Activated CD8-positive, alpha-beta memory T cell treated with anti-CD3 and anti-CD28 coated beads, Interleukin-2, amount 50 U/mL, for 1 hour (primary cell): ENCODE measurements at regions not wholly inside any gene's neighbourhood (a gene's known extent, or its start where the extent isn't known, plus 50 kb on each side); places are given as distances from the start of the nearest gene placed in this dataset.

ENCODE experiments used
- DNase-seq: peaks from one replicate; pipeline ENCODE4 v3.0.0-alpha.2; 2020; ENCODE audit errors: extremely low read depth

- DNase-seq, result no peak
Observed at GRCh38 chr3:178446059-178446458, 90.2 kb upstream of the KCNMB2 start.

- DNase-seq, result no peak
Observed at GRCh38 chr3:178450476-178450875, 85.8 kb upstream of the KCNMB2 start.

GRCh38 chr3:178451799-178452198 is 84.4 kb upstream of the KCNMB2 start:
- no peak for DNase-seq

DNA sequence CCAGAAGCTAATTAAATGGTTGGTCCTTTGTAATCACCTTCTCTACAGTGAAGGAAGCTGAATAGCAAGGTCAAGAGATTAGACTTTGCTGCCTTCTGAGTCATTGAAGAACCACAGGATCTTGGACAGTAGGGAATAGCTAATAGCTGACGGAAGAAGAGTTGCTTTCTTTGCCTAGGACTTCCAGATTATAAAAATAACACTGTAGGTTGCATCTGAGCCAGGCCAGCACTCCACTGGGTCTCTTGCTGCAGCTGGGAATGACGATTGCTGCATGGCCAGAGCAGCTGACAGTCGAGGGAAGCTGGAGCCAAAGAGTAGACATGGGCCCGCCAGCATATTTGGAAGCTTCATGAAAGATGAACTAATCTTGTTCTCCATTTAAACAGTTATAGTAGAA is 81.5 kb upstream of the KCNMB2 start:
- DNase-seq, result no peak

DNA sequence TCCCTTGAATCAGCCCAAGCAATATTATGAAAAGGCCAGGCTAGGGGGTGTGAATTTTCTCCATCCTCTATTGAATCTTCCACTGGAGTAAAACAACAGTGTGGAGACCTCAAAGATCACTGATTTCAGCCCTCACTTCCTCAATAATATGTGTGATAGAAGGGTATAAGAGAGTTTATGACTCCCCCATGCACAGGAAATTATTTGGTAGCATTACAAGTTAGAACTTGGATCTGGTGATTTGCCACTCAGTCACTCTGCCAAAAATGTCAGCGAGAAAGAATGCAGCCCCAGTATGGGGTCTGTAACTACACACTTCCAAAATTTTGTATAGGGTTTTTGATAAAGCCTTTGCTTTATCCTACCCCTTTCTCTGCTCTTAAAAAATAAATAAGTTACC is 81.0 kb upstream of the KCNMB2 start:
- no peak for DNase-seq

DNA sequence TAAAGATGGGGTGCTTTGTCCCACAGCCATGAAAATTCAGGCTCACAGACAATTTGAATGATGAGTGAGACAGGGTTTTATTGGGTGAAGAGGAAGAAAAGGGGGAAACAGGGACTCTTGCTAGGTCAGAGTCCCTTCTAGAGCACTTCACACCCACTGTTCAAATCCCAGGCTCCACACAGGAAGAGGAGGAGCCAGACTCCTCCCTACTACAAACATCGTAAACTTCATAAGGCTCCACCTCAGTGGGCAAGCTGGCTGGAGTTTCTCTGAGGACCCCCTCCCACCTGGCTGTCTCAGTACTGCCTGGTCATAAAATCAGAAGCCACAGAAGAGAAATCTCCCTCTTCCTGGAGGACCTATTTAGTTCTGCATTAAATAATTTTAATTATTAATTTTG is 80.3 kb upstream of the KCNMB2 start:
- DNase-seq, result no peak

GRCh38 chr3:178456621-178457285 is 79.5 kb upstream of the KCNMB2 start:
- no peak for DNase-seq

DNA sequence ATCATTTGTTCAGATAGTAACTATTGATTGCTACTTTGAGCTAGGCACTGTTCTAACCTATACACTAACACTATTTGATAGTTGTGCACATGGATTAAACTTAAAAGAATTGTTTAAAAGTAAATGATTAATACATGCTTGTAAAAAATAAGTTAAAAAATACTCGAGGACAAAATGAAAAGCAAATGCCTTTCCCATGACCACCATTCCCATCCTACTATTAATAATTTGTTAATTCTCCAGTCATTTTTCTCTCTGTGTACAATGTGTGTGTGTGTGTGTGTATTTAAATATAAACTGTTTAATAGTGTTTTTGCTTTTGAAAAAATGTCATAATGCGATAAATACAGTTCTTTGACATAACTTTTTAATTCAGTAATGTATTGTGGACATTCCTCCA is 78.7 kb upstream of the KCNMB2 start:
- no peak for DNase-seq

- DNase-seq, result no peak
Observed at GRCh38 chr3:178458313-178459037, 77.8 kb upstream of the KCNMB2 start.

GRCh38 chr3:178459038-178459410 is 77.2 kb upstream of the KCNMB2 start:
- DNase-seq, result no peak

- DNase-seq, result no peak
Observed at GRCh38 chr3:178465260-178466180, 70.7 kb upstream of the KCNMB2 start.

- DNase-seq, result no peak
Observed at GRCh38 chr3:178472941-178473340, 63.3 kb upstream of the KCNMB2 start.

DNA sequence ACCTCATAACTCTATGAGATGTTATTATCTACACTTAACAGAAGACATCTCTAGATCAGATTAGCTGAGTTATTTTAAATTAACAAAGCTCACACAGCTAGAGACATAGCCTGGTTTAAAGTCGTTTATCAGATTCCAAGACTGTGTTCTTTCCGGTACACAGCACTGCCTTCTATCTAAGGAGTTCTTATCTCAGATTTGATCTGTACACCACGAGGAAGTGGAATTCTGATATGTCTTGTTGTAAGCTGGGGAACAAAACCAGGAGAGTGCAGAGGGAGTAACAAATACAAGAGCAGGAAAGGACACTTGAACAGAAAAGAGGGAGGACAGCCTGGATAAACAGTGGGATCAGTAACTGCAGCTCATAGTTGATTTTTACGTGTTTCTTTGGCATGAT is 61.7 kb upstream of the KCNMB2 start:
- DNase-seq, result no peak

DNA sequence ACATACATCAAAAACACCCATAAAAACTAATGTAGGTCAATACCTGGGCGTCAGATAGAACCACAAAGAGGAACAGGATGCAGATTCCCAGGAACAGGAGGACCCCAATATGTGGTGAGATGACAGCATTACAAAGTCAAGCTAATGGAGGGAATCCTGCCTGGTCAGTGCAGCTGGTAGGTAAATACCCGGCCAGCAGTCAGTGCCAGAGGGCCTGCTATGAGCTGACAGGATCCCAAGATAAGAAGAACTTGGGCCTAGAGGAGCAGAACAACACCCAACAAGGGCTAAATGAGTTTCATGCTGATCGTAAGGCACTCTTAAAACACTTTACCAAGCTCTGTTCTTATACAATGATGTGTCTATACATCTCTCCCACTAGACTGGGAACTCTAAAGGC is 61.2 kb upstream of the KCNMB2 start:
- DNase-seq, result no peak

GRCh38 chr3:178476886-178477285 is 59.4 kb upstream of the KCNMB2 start:
- DNase-seq, result no peak

DNA sequence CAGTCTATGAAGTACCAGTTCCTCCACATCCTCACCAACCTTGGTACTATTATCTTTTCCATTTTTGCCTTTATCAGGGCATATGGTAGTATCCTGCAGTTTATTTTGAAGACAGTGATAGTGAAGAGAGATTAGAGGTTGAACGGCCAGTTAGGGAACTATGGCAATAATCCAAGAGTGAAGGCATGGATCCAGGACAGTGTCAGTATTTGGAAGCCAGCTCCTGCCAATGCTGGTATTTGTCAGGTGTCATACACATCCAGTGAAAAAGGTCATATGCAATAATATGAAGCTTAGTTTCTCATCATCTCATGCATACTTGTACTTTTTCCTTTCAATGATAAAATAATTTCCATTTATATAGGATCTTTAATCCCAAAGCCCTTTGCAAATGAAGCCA is 56.8 kb upstream of the KCNMB2 start:
- no peak for DNase-seq

- no peak for DNase-seq
Observed at GRCh38 chr3:178479860-178480259, 56.4 kb upstream of the KCNMB2 start.

- DNase-seq, result no peak
Observed at GRCh38 chr3:178480274-178480673, 56.0 kb upstream of the KCNMB2 start.

GRCh38 chr3:178480795-178481194 is 55.4 kb upstream of the KCNMB2 start:
- no peak for DNase-seq

DNA sequence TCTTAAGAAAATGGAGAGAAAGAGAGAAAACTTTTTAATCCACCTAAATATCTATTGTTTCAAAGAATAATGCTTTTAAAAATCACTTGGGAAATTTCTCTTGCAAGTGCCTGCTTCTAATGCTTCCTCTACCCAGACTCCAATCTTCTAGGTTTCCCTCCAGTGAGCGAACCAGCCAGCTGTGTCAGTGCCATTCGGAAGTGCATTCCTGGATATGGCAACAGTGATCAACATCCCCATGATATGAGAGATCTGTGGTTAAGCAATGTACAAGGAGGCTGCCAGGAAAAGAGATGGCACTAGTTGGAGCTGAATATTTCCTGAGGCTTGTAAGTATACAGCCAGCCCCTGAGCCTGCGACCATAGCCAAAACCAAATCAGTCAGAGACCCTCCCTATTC is 53.3 kb upstream of the KCNMB2 start:
- no peak for DNase-seq

GRCh38 chr3:178483704-178484103 is 52.5 kb upstream of the KCNMB2 start:
- no peak for DNase-seq

DNA sequence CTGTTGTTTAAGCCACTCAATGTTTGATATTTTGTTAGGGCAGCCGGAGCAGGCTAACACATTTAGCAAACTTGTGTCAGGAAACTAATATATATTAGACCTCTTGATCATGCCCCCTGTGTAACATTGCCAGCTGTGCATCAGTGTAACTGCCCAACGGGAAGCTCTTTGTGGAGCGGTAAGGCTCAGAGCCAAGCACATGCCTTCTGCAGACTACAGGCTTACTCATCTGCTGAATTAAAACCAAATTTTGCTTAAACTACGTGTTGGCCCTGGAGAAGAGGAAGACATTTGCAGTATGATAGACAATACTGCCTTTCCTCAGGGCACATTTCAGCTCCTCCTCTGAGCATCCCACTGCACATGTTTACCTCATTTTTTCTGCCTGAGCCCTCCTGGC is 50.5 kb upstream of the KCNMB2 start:
- DNase-seq, result no peak
